ENCODE measurements at regions not wholly inside any gene's neighbourhood (a gene's known extent, or its start where the extent isn't known, plus 50 kb on each side); places are given as distances from the start of the nearest gene placed in this dataset.

- Histone ChIP-seq H3K79me2 (replicated peaks; ENCODE audit: insufficient read depth) (no peaks in the 10 kb centered on the region), H3K36me3 (ENCODE audit: insufficient read depth) (no peaks in the 10 kb centered on the region), H2AFZ (peak overlapping the region; percentile 84; the same call in 1 of the 2 replicates), H3K27ac (ENCODE audit: low read depth) (no peak overlapping the region), H3K4me1 (ENCODE audit: insufficient read depth) (peaks cover 10% of the 10 kb centered on the region; the same call in 1 of the 2 replicates), H3K4me2 (no peak overlapping the region), H4K20me1 (replicated peaks; ENCODE audit: insufficient read depth) (no peaks in the 10 kb centered on the region), H3K27me3 (ENCODE audit: insufficient read depth) (no peaks in the 10 kb centered on the region), H3F3A (replicated peaks; ENCODE audit: low read depth) (no peaks in the 10 kb centered on the region), H3K9me2 (ENCODE audit: insufficient read depth) (no peaks in the 10 kb centered on the region), H3K4me3 (no peak overlapping the region)
- H3K27me3 Mint-ChIP-seq (ENCODE audit: insufficient read depth, low read depth, poor library complexity) = no peaks in the 10 kb centered on the region
- TF ChIP-seq, protein P1, sequence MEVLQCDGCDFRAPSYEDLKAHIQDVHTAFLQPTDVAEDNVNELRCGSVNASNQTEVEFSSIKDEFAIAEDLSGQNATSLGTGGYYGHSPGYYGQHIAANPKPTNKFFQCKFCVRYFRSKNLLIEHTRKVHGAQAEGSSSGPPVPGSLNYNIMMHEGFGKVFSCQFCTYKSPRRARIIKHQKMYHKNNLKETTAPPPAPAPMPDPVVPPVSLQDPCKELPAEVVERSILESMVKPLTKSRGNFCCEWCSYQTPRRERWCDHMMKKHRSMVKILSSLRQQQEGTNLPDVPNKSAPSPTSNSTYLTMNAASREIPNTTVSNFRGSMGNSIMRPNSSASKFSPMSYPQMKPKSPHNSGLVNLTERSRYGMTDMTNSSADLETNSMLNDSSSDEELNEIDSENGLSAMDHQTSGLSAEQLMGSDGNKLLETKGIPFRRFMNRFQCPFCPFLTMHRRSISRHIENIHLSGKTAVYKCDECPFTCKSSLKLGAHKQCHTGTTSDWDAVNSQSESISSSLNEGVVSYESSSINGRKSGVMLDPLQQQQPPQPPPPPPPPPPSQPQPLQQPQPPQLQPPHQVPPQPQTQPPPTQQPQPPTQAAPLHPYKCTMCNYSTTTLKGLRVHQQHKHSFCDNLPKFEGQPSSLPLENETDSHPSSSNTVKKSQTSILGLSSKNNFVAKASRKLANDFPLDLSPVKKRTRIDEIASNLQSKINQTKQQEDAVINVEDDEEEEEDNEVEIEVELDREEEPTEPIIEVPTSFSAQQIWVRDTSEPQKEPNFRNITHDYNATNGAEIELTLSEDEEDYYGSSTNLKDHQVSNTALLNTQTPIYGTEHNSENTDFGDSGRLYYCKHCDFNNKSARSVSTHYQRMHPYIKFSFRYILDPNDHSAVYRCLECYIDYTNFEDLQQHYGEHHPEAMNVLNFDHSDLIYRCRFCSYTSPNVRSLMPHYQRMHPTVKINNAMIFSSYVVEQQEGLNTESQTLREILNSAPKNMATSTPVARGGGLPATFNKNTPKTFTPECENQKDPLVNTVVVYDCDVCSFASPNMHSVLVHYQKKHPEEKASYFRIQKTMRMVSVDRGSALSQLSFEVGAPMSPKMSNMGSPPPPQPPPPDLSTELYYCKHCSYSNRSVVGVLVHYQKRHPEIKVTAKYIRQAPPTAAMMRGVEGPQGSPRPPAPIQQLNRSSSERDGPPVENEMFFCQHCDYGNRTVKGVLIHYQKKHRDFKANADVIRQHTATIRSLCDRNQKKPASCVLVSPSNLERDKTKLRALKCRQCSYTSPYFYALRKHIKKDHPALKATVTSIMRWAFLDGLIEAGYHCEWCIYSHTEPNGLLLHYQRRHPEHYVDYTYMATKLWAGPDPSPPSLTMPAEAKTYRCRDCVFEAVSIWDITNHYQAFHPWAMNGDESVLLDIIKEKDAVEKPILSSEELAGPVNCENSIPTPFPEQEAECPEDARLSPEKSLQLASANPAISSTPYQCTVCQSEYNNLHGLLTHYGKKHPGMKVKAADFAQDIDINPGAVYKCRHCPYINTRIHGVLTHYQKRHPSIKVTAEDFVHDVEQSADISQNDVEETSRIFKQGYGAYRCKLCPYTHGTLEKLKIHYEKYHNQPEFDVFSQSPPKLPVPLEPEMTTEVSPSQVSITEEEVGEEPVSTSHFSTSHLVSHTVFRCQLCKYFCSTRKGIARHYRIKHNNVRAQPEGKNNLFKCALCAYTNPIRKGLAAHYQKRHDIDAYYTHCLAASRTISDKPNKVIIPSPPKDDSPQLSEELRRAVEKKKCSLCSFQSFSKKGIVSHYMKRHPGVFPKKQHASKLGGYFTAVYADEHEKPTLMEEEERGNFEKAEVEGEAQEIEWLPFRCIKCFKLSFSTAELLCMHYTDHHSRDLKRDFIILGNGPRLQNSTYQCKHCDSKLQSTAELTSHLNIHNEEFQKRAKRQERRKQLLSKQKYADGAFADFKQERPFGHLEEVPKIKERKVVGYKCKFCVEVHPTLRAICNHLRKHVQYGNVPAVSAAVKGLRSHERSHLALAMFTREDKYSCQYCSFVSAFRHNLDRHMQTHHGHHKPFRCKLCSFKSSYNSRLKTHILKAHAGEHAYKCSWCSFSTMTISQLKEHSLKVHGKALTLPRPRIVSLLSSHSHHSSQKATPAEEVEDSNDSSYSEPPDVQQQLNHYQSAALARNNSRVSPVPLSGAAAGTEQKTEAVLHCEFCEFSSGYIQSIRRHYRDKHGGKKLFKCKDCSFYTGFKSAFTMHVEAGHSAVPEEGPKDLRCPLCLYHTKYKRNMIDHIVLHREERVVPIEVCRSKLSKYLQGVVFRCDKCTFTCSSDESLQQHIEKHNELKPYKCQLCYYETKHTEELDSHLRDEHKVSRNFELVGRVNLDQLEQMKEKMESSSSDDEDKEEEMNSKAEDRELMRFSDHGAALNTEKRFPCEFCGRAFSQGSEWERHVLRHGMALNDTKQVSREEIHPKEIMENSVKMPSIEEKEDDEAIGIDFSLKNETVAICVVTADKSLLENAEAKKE (CRISPR knock-in tag; IDR thresholded peaks at IDR 0.05) = no peak
- TF ChIP-seq, protein P2, sequence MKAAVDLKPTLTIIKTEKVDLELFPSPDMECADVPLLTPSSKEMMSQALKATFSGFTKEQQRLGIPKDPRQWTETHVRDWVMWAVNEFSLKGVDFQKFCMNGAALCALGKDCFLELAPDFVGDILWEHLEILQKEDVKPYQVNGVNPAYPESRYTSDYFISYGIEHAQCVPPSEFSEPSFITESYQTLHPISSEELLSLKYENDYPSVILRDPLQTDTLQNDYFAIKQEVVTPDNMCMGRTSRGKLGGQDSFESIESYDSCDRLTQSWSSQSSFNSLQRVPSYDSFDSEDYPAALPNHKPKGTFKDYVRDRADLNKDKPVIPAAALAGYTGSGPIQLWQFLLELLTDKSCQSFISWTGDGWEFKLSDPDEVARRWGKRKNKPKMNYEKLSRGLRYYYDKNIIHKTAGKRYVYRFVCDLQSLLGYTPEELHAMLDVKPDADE (IDR thresholded peaks at IDR 0.05) = no peak
- TF ChIP-seq POLR2AphosphoS5 (IDR thresholded peaks at IDR 0.05; ENCODE audit: low read depth) (no peak), EZH2phosphoT487 (IDR thresholded peaks at IDR 0.05; ENCODE audit: unreplicated experiment) (no peak), EZH2 (IDR thresholded peaks at IDR 0.05; ENCODE audit: low read depth, unreplicated experiment) (no peak), ZNF114 (CRISPR knock-in tag; IDR thresholded peaks at IDR 0.05) (no peak), JUNB (IDR thresholded peaks at IDR 0.05; ENCODE audit: unreplicated experiment) (no peak), CREB1 (CRISPR knock-in tag; IDR thresholded peaks at IDR 0.05; ENCODE audit: low read depth) (no peak), STAT1 (IDR thresholded peaks at IDR 0.05; ENCODE audit: unreplicated experiment) (no peak), NANOG (IDR thresholded peaks at IDR 0.05; ENCODE audit: borderline replicate concordance) (no peak), ZNF331 (CRISPR knock-in tag; IDR thresholded peaks at IDR 0.05; ENCODE audit: low read depth) (no peak)
- TF ChIP-seq, protein P3, sequence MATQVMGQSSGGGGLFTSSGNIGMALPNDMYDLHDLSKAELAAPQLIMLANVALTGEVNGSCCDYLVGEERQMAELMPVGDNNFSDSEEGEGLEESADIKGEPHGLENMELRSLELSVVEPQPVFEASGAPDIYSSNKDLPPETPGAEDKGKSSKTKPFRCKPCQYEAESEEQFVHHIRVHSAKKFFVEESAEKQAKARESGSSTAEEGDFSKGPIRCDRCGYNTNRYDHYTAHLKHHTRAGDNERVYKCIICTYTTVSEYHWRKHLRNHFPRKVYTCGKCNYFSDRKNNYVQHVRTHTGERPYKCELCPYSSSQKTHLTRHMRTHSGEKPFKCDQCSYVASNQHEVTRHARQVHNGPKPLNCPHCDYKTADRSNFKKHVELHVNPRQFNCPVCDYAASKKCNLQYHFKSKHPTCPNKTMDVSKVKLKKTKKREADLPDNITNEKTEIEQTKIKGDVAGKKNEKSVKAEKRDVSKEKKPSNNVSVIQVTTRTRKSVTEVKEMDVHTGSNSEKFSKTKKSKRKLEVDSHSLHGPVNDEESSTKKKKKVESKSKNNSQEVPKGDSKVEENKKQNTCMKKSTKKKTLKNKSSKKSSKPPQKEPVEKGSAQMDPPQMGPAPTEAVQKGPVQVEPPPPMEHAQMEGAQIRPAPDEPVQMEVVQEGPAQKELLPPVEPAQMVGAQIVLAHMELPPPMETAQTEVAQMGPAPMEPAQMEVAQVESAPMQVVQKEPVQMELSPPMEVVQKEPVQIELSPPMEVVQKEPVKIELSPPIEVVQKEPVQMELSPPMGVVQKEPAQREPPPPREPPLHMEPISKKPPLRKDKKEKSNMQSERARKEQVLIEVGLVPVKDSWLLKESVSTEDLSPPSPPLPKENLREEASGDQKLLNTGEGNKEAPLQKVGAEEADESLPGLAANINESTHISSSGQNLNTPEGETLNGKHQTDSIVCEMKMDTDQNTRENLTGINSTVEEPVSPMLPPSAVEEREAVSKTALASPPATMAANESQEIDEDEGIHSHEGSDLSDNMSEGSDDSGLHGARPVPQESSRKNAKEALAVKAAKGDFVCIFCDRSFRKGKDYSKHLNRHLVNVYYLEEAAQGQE (IDR thresholded peaks at IDR 0.05; ENCODE audit: unreplicated experiment) = no peak
- TF ChIP-seq, protein P4, sequence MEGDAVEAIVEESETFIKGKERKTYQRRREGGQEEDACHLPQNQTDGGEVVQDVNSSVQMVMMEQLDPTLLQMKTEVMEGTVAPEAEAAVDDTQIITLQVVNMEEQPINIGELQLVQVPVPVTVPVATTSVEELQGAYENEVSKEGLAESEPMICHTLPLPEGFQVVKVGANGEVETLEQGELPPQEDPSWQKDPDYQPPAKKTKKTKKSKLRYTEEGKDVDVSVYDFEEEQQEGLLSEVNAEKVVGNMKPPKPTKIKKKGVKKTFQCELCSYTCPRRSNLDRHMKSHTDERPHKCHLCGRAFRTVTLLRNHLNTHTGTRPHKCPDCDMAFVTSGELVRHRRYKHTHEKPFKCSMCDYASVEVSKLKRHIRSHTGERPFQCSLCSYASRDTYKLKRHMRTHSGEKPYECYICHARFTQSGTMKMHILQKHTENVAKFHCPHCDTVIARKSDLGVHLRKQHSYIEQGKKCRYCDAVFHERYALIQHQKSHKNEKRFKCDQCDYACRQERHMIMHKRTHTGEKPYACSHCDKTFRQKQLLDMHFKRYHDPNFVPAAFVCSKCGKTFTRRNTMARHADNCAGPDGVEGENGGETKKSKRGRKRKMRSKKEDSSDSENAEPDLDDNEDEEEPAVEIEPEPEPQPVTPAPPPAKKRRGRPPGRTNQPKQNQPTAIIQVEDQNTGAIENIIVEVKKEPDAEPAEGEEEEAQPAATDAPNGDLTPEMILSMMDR (conservative IDR thresholded peaks at IDR 0.05; ENCODE audit: low read depth in 2 of 2) = no peak
- ATAC-seq (no peak), DNase-seq (ENCODE audit: low spot score) (no peak)
- H3K27ac Mint-ChIP-seq = no peak overlapping the region
- no peaks in the 10 kb centered on the region for H3K36me3 Mint-ChIP-seq (ENCODE audit: low read depth)
- H3K9me3 Mint-ChIP-seq = 0 out of 3 replicates have a peak, but pooled peaks cover 2% of the 10 kb centered on the region
- H3K4me1 Mint-ChIP-seq = no peaks in the 10 kb centered on the region; the same call in 2 of the 3 replicates
- no peak overlapping the region for H3K4me3 Mint-ChIP-seq
Measured at GRCh38 chr2:226531061-226531810, 268.4 kb downstream of the IRS1 start.
